ENCODE measurements at regions not wholly inside any gene's neighbourhood (a gene's known extent, or its start where the extent isn't known, plus 50 kb on each side); places are given as distances from the start of the nearest gene placed in this dataset.

DNA sequence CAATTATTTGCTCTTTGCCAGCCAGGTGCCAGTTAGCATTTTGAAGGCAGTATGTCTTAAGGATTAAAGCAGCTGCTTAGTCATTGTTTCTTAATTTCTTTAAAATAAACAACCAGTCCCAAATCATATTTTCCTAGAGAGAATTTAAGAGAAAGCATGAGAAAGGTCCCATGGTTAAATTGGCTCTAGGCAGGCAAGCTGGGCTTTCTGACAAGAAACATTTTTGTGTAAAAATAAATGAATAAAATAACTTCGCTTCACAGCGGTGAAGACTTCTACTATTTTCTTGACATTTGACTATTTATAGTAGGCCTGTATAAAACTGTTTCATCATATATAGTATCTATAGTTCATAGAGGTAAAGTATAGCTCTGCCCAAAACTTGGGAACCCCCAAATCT, 617.7 kb upstream of the C9orf72 start:
- TF ChIP-seq, protein P1, sequence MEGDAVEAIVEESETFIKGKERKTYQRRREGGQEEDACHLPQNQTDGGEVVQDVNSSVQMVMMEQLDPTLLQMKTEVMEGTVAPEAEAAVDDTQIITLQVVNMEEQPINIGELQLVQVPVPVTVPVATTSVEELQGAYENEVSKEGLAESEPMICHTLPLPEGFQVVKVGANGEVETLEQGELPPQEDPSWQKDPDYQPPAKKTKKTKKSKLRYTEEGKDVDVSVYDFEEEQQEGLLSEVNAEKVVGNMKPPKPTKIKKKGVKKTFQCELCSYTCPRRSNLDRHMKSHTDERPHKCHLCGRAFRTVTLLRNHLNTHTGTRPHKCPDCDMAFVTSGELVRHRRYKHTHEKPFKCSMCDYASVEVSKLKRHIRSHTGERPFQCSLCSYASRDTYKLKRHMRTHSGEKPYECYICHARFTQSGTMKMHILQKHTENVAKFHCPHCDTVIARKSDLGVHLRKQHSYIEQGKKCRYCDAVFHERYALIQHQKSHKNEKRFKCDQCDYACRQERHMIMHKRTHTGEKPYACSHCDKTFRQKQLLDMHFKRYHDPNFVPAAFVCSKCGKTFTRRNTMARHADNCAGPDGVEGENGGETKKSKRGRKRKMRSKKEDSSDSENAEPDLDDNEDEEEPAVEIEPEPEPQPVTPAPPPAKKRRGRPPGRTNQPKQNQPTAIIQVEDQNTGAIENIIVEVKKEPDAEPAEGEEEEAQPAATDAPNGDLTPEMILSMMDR (IDR thresholded peaks at IDR 0.05) = no peak
- TF ChIP-seq POLR2A (IDR thresholded peaks at IDR 0.05) = no peak

Data from thyroid gland (tissue), 4 donors.